ENCODE measurements at regions not wholly inside any gene's neighbourhood (a gene's known extent, or its start where the extent isn't known, plus 50 kb on each side); places are given as distances from the start of the nearest gene placed in this dataset.

DNA sequence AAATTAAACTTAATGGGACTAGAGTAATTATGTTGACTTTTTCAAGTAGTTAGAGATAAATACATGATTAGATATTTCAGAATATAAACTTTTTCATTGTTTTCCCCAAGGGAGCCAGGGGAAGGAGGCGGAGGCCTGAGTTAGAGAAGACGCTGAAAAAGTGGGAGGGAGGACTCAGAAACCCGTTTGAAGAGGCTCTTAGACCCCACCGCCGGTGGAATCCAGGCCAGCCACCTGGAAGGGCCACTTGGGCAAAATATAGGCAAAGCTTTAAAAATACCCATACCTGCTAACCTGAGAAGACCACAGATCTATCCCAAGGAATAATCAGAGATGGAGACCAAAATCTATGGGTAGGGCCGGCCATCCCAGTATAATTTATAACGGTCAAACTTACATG lies 242.6 kb downstream of the PTPRU start:
- DNase-seq (ENCODE audit: low read depth in 1 of 2, low spot score in 1 of 2) (no peak), FAIRE-seq (no peak), ATAC-seq (no peak)
- no peaks in the 10 kb centered on the region for H3K4me1 ChIP-seq
- TF ChIP-seq POLR2AphosphoS2 (conservative IDR thresholded peaks at IDR 0.05; ENCODE audit: low read length): no peak
- TF ChIP-seq GATA3 (IDR thresholded peaks at IDR 0.05; ENCODE audit: borderline replicate concordance): no peak
- no peak overlapping the region for H3K4me3 ChIP-seq
- H3K9me3 ChIP-seq: no peaks in the 10 kb centered on the region
- CTCF ChIA-PET: no interaction called here
- no peak overlapping the region for H3K4me2 ChIP-seq
- POLR2A ChIA-PET: no interaction called here
- WGBS (ENCODE audit: missing lambda C conversion rate): 11% methylated on average over 7 of the region's 7 CpGs
- no peak overlapping the region for H3K27ac ChIP-seq

DNA sequence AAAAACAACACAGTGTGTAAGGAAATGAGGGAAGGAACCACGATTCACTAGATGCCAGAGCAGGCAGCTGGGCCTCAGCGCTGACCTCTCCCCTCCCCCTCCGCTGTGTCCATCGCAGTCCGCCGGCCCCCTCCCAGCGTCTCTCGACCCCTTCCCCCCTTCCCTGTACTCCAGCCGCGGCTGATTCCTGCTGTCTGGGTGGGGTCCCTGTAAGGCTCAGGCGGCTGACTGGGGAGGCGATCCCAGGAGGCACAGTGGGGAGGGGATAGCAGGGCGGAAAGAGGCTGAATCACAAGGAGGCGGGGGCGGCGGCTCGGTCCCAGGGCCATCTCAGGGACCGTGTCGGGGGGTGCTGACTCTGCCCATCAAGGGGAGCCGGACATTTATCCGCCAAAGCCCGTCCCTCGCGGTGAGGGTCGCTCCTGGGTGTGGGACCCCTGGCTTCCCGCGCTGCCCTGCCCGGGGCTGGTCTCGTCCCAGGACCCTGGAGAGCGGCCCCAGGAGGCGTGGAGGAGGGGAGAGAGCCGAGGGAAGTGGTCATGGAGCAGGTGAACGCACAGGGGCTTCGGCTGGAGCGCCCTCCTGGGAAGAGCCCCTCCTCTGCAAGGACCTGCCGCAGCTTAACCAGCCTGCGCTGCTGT lies 241.9 kb downstream of the PTPRU start:
- CTCF ChIA-PET: no interaction called here
- POLR2A ChIA-PET: no interaction called here
- H3K4me3 ChIP-seq: no peak overlapping the region
- no peaks in the 10 kb centered on the region for H3K4me1 ChIP-seq
- ATAC-seq (no peak), FAIRE-seq (no peak), DNase-seq (ENCODE audit: low read depth in 1 of 2, low spot score in 1 of 2) (no peak)
- H3K9me3 ChIP-seq: no peaks in the 10 kb centered on the region
- WGBS (ENCODE audit: missing lambda C conversion rate): 51% methylated on average over 13 of the region's 37 CpGs
- no peak overlapping the region for H3K27ac ChIP-seq
- TF ChIP-seq JUNB (IDR thresholded peaks at IDR 0.05) (no peak), PHF8 (IDR thresholded peaks at IDR 0.05; ENCODE audit: borderline replicate concordance, low read depth) (no peak), CEBPB (IDR thresholded peaks at IDR 0.05) (no peak), ZC3H11A (IDR thresholded peaks at IDR 0.05) (no peak)
- TF ChIP-seq, protein P1, sequence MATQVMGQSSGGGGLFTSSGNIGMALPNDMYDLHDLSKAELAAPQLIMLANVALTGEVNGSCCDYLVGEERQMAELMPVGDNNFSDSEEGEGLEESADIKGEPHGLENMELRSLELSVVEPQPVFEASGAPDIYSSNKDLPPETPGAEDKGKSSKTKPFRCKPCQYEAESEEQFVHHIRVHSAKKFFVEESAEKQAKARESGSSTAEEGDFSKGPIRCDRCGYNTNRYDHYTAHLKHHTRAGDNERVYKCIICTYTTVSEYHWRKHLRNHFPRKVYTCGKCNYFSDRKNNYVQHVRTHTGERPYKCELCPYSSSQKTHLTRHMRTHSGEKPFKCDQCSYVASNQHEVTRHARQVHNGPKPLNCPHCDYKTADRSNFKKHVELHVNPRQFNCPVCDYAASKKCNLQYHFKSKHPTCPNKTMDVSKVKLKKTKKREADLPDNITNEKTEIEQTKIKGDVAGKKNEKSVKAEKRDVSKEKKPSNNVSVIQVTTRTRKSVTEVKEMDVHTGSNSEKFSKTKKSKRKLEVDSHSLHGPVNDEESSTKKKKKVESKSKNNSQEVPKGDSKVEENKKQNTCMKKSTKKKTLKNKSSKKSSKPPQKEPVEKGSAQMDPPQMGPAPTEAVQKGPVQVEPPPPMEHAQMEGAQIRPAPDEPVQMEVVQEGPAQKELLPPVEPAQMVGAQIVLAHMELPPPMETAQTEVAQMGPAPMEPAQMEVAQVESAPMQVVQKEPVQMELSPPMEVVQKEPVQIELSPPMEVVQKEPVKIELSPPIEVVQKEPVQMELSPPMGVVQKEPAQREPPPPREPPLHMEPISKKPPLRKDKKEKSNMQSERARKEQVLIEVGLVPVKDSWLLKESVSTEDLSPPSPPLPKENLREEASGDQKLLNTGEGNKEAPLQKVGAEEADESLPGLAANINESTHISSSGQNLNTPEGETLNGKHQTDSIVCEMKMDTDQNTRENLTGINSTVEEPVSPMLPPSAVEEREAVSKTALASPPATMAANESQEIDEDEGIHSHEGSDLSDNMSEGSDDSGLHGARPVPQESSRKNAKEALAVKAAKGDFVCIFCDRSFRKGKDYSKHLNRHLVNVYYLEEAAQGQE (IDR thresholded peaks at IDR 0.05): 0 out of 2 replicates have a peak, but pooled peaks have one; percentile 12
- TF ChIP-seq, protein P2, sequence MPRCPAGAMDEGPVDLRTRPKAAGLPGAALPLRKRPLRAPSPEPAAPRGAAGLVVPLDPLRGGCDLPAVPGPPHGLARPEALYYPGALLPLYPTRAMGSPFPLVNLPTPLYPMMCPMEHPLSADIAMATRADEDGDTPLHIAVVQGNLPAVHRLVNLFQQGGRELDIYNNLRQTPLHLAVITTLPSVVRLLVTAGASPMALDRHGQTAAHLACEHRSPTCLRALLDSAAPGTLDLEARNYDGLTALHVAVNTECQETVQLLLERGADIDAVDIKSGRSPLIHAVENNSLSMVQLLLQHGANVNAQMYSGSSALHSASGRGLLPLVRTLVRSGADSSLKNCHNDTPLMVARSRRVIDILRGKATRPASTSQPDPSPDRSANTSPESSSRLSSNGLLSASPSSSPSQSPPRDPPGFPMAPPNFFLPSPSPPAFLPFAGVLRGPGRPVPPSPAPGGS (IDR thresholded peaks at IDR 0.05): no peak
- H3K4me2 ChIP-seq: no peak overlapping the region

DNA sequence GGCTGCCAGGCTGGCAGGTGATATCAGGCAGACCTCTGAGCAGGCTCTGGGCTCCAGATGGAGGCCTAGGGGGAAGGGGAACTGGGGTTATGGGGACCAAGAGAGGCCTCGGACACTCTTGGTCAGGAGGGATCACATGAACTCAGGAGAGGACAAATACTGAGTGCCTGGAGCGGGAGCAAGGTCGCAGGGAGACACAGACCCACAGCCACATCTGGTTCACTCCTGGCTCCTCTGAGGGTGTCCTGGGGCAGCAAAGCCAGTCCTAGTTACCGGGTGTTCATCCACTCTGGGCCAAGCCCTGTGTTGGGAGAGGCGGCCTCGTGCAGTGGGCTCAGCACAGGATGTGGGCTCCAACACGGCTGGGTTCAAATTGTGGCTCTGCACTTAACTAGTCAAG lies 239.0 kb downstream of the PTPRU start:
- TF ChIP-seq TFCP2L1 (CRISPR knock-in tag; IDR thresholded peaks at IDR 0.05) (no peak), FOXS1 (CRISPR knock-in tag; IDR thresholded peaks at IDR 0.05) (no peak), ESRRA (IDR thresholded peaks at IDR 0.05; ENCODE audit: borderline replicate concordance, low read length) (no peak), HDAC2 (IDR thresholded peaks at IDR 0.05) (no peak), RCOR1 (IDR thresholded peaks at IDR 0.05; ENCODE audit: low read depth, low read length) (no peak), GATA3 (IDR thresholded peaks at IDR 0.05; ENCODE audit: borderline replicate concordance) (no peak), ZC3H11A (IDR thresholded peaks at IDR 0.05) (no peak), EHF (CRISPR knock-in tag; IDR thresholded peaks at IDR 0.05) (no peak), HOXB13 (CRISPR knock-in tag; IDR thresholded peaks at IDR 0.05; ENCODE audit: low read depth) (no peak)
- TF ChIP-seq, protein P2 (IDR thresholded peaks at IDR 0.05): no peak
- TF ChIP-seq, protein P3, sequence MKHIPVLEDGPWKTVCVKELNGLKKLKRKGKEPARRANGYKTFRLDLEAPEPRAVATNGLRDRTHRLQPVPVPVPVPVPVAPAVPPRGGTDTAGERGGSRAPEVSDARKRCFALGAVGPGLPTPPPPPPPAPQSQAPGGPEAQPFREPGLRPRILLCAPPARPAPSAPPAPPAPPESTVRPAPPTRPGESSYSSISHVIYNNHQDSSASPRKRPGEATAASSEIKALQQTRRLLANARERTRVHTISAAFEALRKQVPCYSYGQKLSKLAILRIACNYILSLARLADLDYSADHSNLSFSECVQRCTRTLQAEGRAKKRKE (CRISPR knock-in tag; IDR thresholded peaks at IDR 0.05; ENCODE audit: low read depth): no peak
- TF ChIP-seq, protein P4, sequence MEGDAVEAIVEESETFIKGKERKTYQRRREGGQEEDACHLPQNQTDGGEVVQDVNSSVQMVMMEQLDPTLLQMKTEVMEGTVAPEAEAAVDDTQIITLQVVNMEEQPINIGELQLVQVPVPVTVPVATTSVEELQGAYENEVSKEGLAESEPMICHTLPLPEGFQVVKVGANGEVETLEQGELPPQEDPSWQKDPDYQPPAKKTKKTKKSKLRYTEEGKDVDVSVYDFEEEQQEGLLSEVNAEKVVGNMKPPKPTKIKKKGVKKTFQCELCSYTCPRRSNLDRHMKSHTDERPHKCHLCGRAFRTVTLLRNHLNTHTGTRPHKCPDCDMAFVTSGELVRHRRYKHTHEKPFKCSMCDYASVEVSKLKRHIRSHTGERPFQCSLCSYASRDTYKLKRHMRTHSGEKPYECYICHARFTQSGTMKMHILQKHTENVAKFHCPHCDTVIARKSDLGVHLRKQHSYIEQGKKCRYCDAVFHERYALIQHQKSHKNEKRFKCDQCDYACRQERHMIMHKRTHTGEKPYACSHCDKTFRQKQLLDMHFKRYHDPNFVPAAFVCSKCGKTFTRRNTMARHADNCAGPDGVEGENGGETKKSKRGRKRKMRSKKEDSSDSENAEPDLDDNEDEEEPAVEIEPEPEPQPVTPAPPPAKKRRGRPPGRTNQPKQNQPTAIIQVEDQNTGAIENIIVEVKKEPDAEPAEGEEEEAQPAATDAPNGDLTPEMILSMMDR (IDR thresholded peaks at IDR 0.05): no peak
- no peaks in the 10 kb centered on the region for H3K4me1 ChIP-seq
- POLR2A ChIA-PET: no interaction called here
- DNase-seq (ENCODE audit: low read depth in 1 of 2, low spot score in 1 of 2) (no peak), FAIRE-seq (no peak), ATAC-seq (no peak)
- H3K27ac ChIP-seq: no peak overlapping the region
- 28% methylated on average over 4 of the region's 7 CpGs for WGBS (ENCODE audit: missing lambda C conversion rate)
- no peak overlapping the region for H3K4me2 ChIP-seq
- no peaks in the 10 kb centered on the region for H3K9me3 ChIP-seq
- H3K4me3 ChIP-seq: no peak overlapping the region
- CTCF ChIA-PET: no interaction called here
